ENCODE measurements at regions not wholly inside any gene's neighbourhood (a gene's known extent, or its start where the extent isn't known, plus 50 kb on each side); places are given as distances from the start of the nearest gene placed in this dataset.

GRCh38 chr10:34890939-34891338, 75.8 kb upstream of the PARD3 start:
- TF ChIP-seq CTCF (IDR thresholded peaks at IDR 0.05) = no peak
- no peak for TF ChIP-seq ZFX (IDR thresholded peaks at IDR 0.05; ENCODE audit: borderline replicate concordance)
- no peak overlapping the region for H3K27ac ChIP-seq

GRCh38 chr10:34889004-34889869, 74.1 kb upstream of the PARD3 start:
- no peak overlapping the region for H3K27ac ChIP-seq
- no peak for TF ChIP-seq ZFX (IDR thresholded peaks at IDR 0.05; ENCODE audit: borderline replicate concordance)
- no peak for TF ChIP-seq CTCF (IDR thresholded peaks at IDR 0.05)

- no peak overlapping the region for H3K27ac ChIP-seq
- TF ChIP-seq CTCF (IDR thresholded peaks at IDR 0.05) (no peak), ZFX (IDR thresholded peaks at IDR 0.05; ENCODE audit: borderline replicate concordance) (no peak)
Measured at GRCh38 chr10:34886906-34887642, 72.0 kb upstream of the PARD3 start.

GRCh38 chr10:34885898-34886297, 70.8 kb upstream of the PARD3 start:
- no peak overlapping the region for H3K27ac ChIP-seq
- TF ChIP-seq CTCF (IDR thresholded peaks at IDR 0.05) = no peak
- no peak for TF ChIP-seq ZFX (IDR thresholded peaks at IDR 0.05; ENCODE audit: borderline replicate concordance)

- no peak for TF ChIP-seq ZFX (IDR thresholded peaks at IDR 0.05; ENCODE audit: borderline replicate concordance)
- TF ChIP-seq CTCF (IDR thresholded peaks at IDR 0.05) = no peak
- no peak overlapping the region for H3K27ac ChIP-seq
Measured at GRCh38 chr10:34885011-34885410, 69.9 kb upstream of the PARD3 start.

- no peak for TF ChIP-seq ZFX (IDR thresholded peaks at IDR 0.05; ENCODE audit: borderline replicate concordance)
- no peak for TF ChIP-seq CTCF (IDR thresholded peaks at IDR 0.05)
- H3K27ac ChIP-seq = no peak overlapping the region
Measured at GRCh38 chr10:34884272-34884952, 69.3 kb upstream of the PARD3 start.

All from 22Rv1 (cell line).